HG02840 (cell line): ENCODE measurements at regions not wholly inside any gene's neighbourhood (a gene's known extent, or its start where the extent isn't known, plus 50 kb on each side); places are given as distances from the start of the nearest gene placed in this dataset.
"Not testable (repeated sequence)": the region's sequence is repeated elsewhere in the genome, so short reads cannot be mapped to it uniquely, and the experiment has no call there.

Experiments used
- ATAC-seq: cut with Tn5 transposase; IDR thresholded peaks from one replicate; pipeline ENCODE4 v1.9.1; 2021; ENCODE audit warnings: mild to moderate bottlenecking, moderate library complexity, moderate number of reproducible peaks; ENCODE audit not compliant: unreplicated experiment, low FRiP score

DNA sequence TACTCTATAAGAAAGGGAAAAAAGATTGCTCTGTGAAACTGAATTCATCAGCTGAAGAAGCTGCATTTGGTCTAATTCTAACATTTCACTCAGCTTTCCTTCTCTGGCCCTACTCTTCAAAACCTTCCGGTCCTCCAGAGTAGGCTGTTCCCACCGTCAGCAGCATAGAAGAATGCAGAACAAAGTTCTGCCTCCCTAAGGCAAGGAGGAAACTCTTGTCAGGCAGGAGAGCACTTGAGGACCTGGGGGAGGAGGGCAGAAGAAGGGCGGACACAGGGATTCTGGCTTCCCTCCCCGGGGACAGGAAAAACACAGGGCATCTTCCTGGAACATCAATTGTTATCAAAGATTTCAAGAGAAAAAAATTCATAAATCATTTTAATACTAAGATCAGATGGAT, 69.2 kb upstream of the SHB start:
- ATAC-seq = no peak

DNA sequence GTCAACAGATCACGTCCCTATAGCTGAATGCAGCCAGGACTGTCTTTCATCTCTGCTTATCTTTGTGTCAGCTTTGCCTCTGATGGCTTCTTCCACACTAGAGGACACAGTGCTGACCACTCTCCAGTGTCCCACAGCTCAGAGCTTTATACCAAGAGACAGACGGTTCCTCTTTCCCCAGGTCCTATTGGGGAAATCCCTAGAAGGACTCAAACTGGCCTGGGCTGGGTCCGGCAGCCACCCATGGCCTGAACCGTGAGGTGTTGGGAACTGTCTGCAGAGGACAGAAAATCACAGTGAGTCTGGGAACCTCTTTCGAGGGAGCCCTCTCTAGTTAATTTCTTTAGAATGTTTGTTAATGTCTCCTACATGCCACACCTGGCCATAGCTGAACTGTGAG, 68.3 kb upstream of the SHB start:
- no peak for ATAC-seq

DNA sequence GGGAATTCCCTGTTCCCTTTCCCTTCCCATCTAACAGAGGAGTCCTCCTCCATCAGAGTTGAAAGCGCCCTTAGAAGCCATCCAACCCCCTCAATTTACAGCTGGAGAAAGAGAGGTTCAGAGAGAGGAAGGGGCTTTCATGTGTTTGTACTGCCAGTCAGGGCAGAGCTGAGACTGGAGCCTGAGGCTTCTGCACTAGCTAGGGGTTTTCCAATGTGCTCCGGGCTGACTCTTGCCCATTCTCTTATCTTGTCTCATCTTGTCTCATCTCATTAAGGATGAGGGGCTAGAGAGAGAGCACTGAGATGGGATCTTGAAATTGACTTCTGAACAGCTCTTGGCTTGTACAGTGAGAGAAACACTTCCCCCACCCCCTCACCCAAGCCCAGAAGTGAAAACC, 67.4 kb upstream of the SHB start:
- no peak for ATAC-seq

DNA sequence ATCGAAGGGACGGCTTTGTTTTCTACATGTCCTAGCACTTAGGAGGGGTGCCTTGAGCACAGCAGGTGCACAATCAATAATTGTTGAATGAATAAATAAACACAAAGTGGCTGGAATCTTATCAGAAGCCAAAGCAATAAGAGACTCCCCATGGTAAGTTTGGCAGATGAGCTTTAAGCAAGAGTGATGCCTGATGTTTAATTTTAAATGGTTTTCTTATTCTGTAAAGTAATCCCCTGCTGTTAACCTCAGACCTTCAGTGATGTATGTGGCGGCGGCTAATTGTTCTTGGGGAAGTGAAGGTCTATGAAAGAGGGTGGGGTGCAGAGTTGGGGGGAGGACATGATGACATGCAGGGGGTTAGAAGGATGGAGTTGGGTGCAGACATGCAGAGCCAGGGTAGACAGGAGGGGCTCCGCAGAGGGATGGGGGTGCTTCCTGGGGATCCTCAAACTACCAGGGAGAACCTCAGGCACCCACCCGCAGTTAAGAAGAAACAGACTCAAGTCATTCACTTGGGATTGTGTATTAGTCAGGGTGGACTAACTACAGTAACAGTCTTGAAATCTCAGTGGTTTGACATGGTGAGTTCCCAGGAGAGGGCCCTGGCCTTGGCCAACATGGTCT, 65.7 kb upstream of the SHB start:
- no peak for ATAC-seq

DNA sequence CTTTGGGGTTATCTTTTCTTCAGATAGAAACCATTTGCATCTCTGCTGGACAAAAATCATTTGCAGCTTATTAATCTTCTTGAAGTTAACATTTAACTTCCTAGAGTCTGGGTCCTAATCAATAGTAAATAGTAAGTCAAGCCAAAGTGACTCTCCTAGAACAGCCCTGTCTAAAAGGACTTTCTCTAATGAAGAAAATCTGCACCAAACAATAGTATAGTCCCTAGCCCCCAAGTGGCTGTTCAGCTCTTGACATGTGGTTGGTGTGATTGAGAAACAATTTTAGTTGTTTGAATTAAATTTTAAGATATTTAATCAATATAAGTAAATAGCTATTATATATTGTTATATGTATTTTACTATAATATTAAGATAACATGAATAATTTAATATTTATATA, 64.6 kb upstream of the SHB start:
- ATAC-seq = no peak

DNA sequence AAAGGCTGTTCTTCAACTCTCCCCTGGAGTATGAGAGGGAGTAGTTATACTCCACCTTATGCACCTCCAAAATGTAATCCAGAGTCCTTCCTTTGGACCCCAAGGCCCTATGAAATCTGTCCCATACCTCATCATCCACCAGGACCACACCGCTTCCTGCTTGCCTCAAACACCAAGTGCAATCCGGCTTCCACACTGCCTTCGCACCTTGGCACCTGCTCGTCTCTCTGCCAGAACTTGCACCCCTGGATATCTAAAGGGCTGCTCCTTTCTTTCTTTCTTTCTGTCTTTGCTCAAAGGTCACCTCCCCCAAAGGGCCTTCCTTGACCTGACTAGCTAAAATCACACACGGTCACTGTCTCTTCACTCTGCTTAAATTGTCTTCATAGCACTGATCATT, 63.9 kb upstream of the SHB start:
- no peak for ATAC-seq

DNA sequence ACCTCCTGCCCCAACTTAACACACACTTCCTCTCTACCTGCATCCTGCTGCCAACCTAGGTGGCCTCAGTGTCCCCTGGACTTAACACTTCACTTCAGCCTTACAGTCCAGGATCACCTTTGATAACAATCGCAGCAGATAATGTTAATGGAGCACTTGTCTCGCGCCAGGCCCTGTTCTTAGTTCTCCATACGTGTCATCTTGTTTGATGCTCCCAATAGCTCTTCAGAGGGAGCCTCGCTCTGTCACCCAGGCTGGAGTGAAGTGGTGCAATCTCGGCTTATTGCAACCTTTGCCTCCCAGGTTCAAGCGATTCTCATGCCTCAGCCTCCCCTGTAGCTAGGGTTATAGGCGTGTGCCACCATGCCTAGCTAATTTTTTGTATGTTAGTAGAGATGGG, 62.7 kb upstream of the SHB start:
- ATAC-seq = no peak

- no peak for ATAC-seq
Observed at GRCh38 chr9:38130724-38131123, 61.7 kb upstream of the SHB start.

DNA sequence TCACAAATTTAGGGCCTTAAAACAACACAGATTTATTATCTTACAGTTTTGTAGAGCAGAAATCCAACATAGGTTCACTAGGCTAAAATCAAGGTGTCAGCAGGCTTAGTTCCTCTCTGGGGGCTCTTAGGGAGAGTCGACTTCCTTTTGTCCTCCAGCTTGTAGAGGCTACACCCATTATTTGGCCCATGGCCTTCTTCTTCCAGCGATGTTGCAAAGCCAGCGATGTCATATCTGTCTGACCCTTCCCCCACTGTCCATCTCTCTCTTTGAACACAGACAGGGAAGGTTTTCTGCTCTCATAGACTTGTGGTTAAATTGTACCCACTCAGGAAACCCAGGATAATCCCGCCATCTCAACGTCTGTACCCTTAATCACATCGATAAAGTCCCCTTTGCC, 60.3 kb upstream of the SHB start:
- no peak for ATAC-seq

DNA sequence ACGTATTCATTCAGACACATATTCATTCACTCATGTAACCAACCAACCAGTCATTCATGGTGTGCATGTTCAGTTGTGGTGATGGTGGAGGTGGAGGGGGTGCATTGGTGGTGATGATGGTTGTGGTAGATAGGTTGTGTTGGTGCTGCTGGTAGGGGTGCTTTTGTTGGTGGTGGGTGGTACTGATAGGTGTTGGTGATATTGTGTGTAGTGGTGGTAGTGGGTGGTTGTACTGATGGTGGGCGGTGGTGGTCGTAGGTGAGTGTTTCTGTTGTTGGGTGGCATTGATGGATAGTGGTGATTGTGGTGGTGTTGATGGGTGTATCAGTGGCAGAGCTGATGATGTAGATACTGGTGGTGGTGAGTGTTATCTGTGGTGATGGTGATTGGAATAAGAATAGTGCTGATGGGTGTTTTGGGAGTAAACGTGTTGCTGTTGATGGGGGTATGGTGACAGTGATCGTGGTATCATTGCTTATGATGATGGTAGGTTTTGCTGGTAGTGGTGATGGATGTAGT, 59.8 kb upstream of the SHB start:
- no peak for ATAC-seq

DNA sequence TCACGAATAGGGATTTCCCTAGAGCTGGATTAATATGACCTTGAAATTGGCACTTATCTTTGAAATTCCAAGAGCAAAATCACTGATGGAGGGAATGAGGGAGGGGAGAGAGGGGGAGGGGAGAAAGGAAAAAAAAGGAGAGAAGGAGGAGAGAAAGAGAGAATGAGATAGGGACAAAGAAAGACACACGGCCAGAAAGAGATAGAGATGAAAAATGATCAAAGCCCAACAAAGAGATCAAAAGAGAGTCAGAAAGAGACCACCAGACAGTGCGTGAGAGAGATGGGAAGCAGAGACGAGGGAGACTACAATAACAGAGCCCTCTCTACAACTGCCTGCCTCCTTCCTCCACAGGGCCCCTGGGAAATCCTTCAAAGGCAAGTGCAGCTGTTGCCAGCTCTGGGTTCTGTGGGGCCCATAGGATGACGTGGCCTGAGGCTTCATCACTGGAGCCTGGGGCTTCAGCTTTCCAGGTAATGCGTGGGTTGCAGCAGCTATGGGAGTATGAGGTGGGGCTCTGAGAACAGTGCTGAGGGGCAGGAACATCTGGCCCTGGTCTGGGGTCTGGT, 58.3 kb upstream of the SHB start:
- no peak for ATAC-seq

- no peak for ATAC-seq
Observed at GRCh38 chr9:38126730-38127129, 57.7 kb upstream of the SHB start.

- ATAC-seq = no peak
Observed at GRCh38 chr9:38125889-38126288, 56.9 kb upstream of the SHB start.

DNA sequence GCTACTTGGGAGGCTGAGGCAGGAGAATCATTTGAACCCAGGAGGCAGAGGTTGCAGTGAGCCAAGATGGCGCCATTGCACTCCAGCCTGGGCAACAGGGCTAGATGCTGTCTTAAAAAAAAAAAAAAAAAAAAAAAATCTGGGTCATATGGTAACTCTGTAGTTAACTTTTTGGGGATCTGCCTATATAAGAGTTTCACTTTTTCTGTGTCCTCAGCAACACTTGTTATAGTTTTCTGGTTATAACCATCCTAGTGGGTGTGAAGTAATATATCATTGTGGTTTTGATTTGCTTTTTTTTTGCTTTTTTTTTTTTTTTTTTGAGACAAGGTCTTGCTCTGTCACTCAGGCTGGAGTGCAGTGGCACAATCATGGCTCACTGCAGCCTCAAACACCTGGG, 54.3 kb upstream of the SHB start:
- not testable (repeated sequence) for ATAC-seq

DNA sequence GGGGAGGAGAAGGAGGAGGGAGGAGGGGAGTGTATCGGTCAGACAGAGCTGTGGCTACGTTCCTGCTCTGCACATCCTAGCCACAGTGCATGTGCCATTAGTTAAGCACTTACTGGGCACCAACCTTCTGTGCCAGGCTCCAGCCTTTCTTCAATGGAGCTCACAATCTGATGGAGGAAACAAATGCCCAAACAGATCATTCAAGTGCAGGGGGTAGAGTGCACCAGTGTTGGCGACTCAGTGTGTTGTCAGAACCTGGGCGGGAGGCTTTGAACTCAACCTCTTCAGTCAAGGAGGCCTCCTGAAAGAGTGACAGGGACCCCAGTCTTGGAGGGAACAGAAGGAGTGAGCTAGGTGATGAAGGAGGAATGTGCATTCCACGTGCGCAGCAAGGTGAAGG, 51.9 kb upstream of the SHB start:
- no peak for ATAC-seq

GRCh38 chr9:38119560-38120236, 50.7 kb upstream of the SHB start:
- no peak for ATAC-seq

- no peak for ATAC-seq
Observed at GRCh38 chr9:38118862-38119438, 49.9 kb upstream of the SHB start.
